Spleen (tissue), 11 donors: ENCODE measurements at regions not wholly inside any gene's neighbourhood (a gene's known extent, or its start where the extent isn't known, plus 50 kb on each side); places are given as distances from the start of the nearest gene placed in this dataset.
A peak's percentile ranks its signal among the peaks of the same experiment; 100 is the strongest.

Source experiments
- DNase-seq: peaks from one replicate; pipeline ENCODE4 v3.0.0-alpha.2; 2020
- H3K27ac ChIP-seq, 8 donors: fragments of 200-600 bp; sonication (generic) in 7 of 8; 1 replicate in 4 of 8; 2 replicates in 4 of 8; pipeline versions ENCODE4 v1.5.0 to v1.8.0; 2016 to 2021; ENCODE audit warnings: inconsistent platforms in 4 of 8, mild to moderate bottlenecking in 4 of 8, moderate library complexity in 1 of 8
- H3K27me3 ChIP-seq, 7 donors: fragments of 200-600 bp; sonication (generic) in 6 of 7; replicated peaks in 1 of 7; 1 replicate in 4 of 7; 2 replicates in 3 of 7; pipeline versions ENCODE4 v1.5.0 to v1.8.0; 2016 to 2021; ENCODE audit warnings: inconsistent platforms in 3 of 7, mild to moderate bottlenecking in 1 of 7
- H3K36me3 ChIP-seq, 6 donors: fragments of 200-600 bp; sonication (generic) in 5 of 6; 1 replicate in 4 of 6; 2 replicates in 2 of 6; pipeline versions ENCODE4 v1.5.0 to v1.8.0; 2016 to 2021; ENCODE audit warnings: inconsistent platforms in 2 of 6
- H3K4me1 ChIP-seq, 6 donors: fragments of 200-600 bp; sonication (generic) in 5 of 6; 1 replicate in 3 of 6; 2 replicates in 3 of 6; pipeline versions ENCODE4 v1.5.0 to v1.8.0; 2016 to 2021; ENCODE audit warnings: inconsistent platforms in 3 of 6
- H3K4me3 ChIP-seq, 8 donors: fragments of 200-600 bp; sonication (generic) in 7 of 8; 1 replicate in 4 of 8; 2 replicates in 4 of 8; pipeline versions ENCODE4 v1.5.0 to v1.8.0; 2016 to 2021; ENCODE audit warnings: inconsistent platforms in 4 of 8, mild to moderate bottlenecking in 4 of 8, moderate library complexity in 2 of 8
- H3K9me3 ChIP-seq, 8 donors: fragments of 200-600 bp; sonication (generic) in 7 of 8; 1 replicate in 4 of 8; 2 replicates in 4 of 8; pipeline versions ENCODE4 v1.5.0 to v1.8.0; 2016 to 2021; ENCODE audit warnings: inconsistent platforms in 4 of 8
- CTCF ChIP-seq, 11 experiments: fragments of 200-600 bp in 7 of 11; fragments of 450-650 bp in 4 of 11; sonication (generic) in 4 of 11; IDR thresholded peaks in 8 of 11; conservative IDR thresholded peaks in 3 of 11; 1 replicate in 7 of 11; 2 replicates in 4 of 11; pipeline versions ENCODE4 v1.4.0 to v1.8.0; 2016 to 2021; ENCODE audit warnings: antibody characterized with exemption in 11 of 11, inconsistent platforms in 4 of 11, mild to moderate bottlenecking in 1 of 11
- POLR2A ChIP-seq, 3 donors: fragments of 450-650 bp; IDR thresholded peaks; one replicate each; pipeline ENCODE4 v1.5.1; 2017; ENCODE audit warnings: antibody characterized with exemption in 3 of 3, mild to moderate bottlenecking in 1 of 3
- POLR2AphosphoS5 ChIP-seq, 3 donors: sonication (generic); formaldehyde crosslinking; IDR thresholded peaks; one replicate each; pipeline ENCODE4 v1.5.1; 2017; ENCODE audit warnings: antibody characterized with exemption in 3 of 3
- WGBS, 5 donors: extraction: QIAGEN DNeasy Blood & Tissue Kit in 3 of 5; methylation state at CpG; one replicate each; pipeline versions ENCODE4 v1.1.5 to v1.1.7; 2013 to 2018; 5-methylcytosine and 5-hydroxymethylcytosine counted together
- intact Hi-C: fragments of 100-400 bp; cut with DNase I; formaldehyde crosslinking; loops from one replicate; pipeline ENCODE4 v1.15.0; 2023; ENCODE audit warnings: low total_unique reads
- donor health status: healthy with polysubstance abuse.
- donor health status: DM: no; HTN: no; CAD: no; lungs with moderate emphysema.
- donor health status: DM: no; HTN: no; CAD: no.
- donor health status: Bipolar disorder and iron deficiency.
- donor health status: healthy.
- donor health status: DM: no; HTN: no; CAD: no.
- donor health status: DM: yes; HTN: yes; CAD: no.

- H3K4me3 ChIP-seq, result no peak overlapping the region
- H3K27ac ChIP-seq, result no peak overlapping the region
- no peak for DNase-seq
- H3K36me3 ChIP-seq, result no peaks in the 10 kb centered on the region
- TF ChIP-seq POLR2AphosphoS5 (IDR thresholded peaks at IDR 0.05) (no peak), CTCF (IDR thresholded peaks at IDR 0.05 in 8 of 11, conservative IDR thresholded peaks at IDR 0.05 in 3 of 11) (no peak), POLR2A (IDR thresholded peaks at IDR 0.05) (no peak)
- H3K4me1 ChIP-seq, result no peaks in the 10 kb centered on the region
- intact Hi-C loops, result no loop called here
- H3K9me3 ChIP-seq, result no peaks in the 10 kb centered on the region
- no peaks in the 10 kb centered on the region for H3K27me3 ChIP-seq
- 42 to 67% (median 56%) methylated on average over 5 of the region's 5 CpGs for WGBS, 5 donors
These were observed 612.1 kb upstream of the MGMT start for GRCh38 chr10:128854963-128855362.

- Histone ChIP-seq H3K4me3 (no peak overlapping the region), H3K27me3 (peaks cover 0 to 4% (median 0%) of the 10 kb centered on the region in 7 donors), H3K27ac (no peak overlapping the region), H3K36me3 (no peaks in the 10 kb centered on the region), H3K4me1 (no peaks in the 10 kb centered on the region), H3K9me3 (no peaks in the 10 kb centered on the region)
- TF ChIP-seq CTCF (IDR thresholded peaks at IDR 0.05 in 8 of 11, conservative IDR thresholded peaks at IDR 0.05 in 3 of 11), result no peak
- TF ChIP-seq POLR2A (IDR thresholded peaks at IDR 0.05), result no peak
- no peak for TF ChIP-seq POLR2AphosphoS5 (IDR thresholded peaks at IDR 0.05)
- WGBS, 5 donors, result 71 to 83% (median 78%) methylated on average over 14 of the region's 14 CpGs
- no peak for DNase-seq
- intact Hi-C loops, result no loop called here
These were observed 611.2 kb upstream of the MGMT start for GRCh38 chr10:128855618-128856428.

- intact Hi-C loops, result no loop called here
- Histone ChIP-seq H3K27me3 (peaks cover 0 to 5% (median 0%) of the 10 kb centered on the region in 7 donors), H3K4me1 (no peaks in the 10 kb centered on the region), H3K27ac (no peak overlapping the region), H3K4me3 (no peak overlapping the region), H3K9me3 (no peaks in the 10 kb centered on the region), H3K36me3 (no peaks in the 10 kb centered on the region)
- DNase-seq, result no peak
- TF ChIP-seq CTCF (IDR thresholded peaks at IDR 0.05 in 8 of 11, conservative IDR thresholded peaks at IDR 0.05 in 3 of 11), result peak in 10 of 11 experiments; percentile 12 to 54 (median 32)
- no peak for TF ChIP-seq POLR2A (IDR thresholded peaks at IDR 0.05)
- no peak for TF ChIP-seq POLR2AphosphoS5 (IDR thresholded peaks at IDR 0.05)
- WGBS, 5 donors, result 68 to 73% (median 69%) methylated on average over 8 of the region's 8 CpGs
These were observed 607.2 kb upstream of the MGMT start for GRCh38 chr10:128859738-128860386.

- 72 to 80% (median 76%) methylated on average over 9 of the region's 9 CpGs for WGBS, 5 donors
- intact Hi-C loops, result no loop called here
- DNase-seq, result no peak
These were observed 606.5 kb upstream of the MGMT start for GRCh38 chr10:128860574-128860973.

More at GRCh38 chr10:128860574-128860973, 606.5 kb upstream of the MGMT start:
- Histone ChIP-seq H3K9me3 (no peaks in the 10 kb centered on the region), H3K27ac (no peak overlapping the region), H3K27me3 (peaks cover 0 to 5% (median 0%) of the 10 kb centered on the region in 7 donors), H3K4me3 (no peak overlapping the region), H3K36me3 (no peaks in the 10 kb centered on the region), H3K4me1 (no peaks in the 10 kb centered on the region)
- TF ChIP-seq CTCF (IDR thresholded peaks at IDR 0.05 in 8 of 11, conservative IDR thresholded peaks at IDR 0.05 in 3 of 11), result no peak
- TF ChIP-seq POLR2AphosphoS5 (IDR thresholded peaks at IDR 0.05), result no peak
- TF ChIP-seq POLR2A (IDR thresholded peaks at IDR 0.05), result no peak
